ENCODE measurements at regions not wholly inside any gene's neighbourhood (a gene's known extent, or its start where the extent isn't known, plus 50 kb on each side); places are given as distances from the start of the nearest gene placed in this dataset.

DNA sequence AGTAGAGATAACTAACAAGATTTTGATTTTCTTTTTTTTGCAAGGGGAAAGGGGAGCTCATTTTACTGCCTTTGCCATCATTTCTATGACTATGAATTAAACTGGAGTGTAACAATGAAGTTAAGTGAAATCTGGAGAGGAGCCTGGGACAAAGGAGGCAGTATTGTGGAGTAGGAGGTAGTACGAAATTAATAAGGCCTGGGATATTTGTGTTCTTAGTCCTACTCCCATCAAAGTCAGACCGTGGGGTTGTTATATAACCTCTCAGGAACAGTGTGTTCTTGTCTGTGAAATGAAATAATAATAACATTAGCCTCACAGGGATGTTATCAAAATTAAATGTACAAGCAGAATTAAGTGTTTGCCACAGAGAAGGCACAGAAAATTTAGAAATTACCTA lies 204.3 kb upstream of the EMCN start:
- no peak for DNase-seq (ENCODE audit: low spot score)

GRCh38 chr4:100721490-100721889 lies 203.7 kb upstream of the EMCN start:
- no peak for DNase-seq (ENCODE audit: low spot score)

DNA sequence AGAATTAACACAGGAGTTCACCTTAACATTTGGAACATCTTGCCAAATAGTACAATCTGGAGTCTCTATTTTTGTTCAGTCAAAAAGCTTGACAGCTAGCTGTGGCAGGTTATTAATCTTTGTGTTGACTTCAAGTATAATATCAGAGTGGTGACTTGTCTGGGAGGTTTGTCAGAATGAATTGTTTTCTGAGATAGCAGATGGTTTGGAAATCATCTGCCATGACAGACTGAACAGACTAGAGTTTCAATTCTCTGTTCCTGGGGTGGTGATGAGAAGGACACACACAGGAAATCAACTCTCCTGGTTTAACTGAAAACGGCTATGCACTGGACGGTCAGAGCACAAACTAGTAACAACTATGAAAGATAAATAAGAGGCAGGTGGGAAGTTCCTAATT lies 203.3 kb upstream of the EMCN start:
- no peak for DNase-seq (ENCODE audit: low spot score)

- no peak for DNase-seq (ENCODE audit: low spot score)
Measured at GRCh38 chr4:100716416-100716815, 198.6 kb upstream of the EMCN start.

- no peak for DNase-seq (ENCODE audit: low spot score)
Measured at GRCh38 chr4:100708776-100709175, 191.0 kb upstream of the EMCN start.

- DNase-seq (ENCODE audit: low spot score) = no peak
Measured at GRCh38 chr4:100707786-100708185, 190.0 kb upstream of the EMCN start.

DNA sequence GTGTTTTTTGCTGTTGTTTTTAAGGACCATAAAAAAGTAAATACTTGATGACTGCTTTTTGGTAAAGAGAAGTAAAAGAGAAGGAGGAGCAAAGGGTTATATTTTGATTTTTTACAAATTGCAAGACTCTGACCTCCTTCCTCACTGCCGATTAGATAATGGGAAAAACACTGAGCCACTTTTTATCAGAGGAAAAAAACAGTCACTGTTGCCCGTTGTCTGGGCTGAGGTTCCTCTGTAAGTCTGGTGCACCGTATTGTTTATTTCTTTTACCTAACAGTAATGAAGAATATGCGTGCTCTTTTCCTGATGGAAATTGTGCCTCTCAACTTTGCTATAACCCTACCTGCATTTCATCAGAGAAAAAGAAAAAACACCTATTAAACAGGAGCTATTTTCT lies 178.7 kb upstream of the EMCN start:
- no peak for DNase-seq (ENCODE audit: low spot score)

DNA sequence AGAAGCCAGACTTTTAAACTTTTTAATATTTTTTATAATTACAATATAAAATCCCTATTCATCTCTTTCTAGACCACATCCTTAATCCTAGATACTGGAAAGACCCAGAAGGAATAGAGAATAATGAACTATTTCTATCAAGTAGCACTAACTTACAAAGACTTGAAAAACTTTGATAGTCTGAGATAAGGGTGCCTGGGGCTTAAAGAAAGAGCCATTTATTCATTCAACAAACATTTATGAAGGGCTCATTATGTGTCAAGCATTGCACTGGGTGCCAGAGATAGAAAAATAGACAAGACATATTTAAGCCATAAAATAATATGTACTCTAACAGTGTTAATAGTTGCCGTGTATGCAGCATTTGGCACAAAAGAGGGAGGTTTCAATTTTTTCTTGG lies 178.0 kb upstream of the EMCN start:
- DNase-seq (ENCODE audit: low spot score) = no peak

DNA sequence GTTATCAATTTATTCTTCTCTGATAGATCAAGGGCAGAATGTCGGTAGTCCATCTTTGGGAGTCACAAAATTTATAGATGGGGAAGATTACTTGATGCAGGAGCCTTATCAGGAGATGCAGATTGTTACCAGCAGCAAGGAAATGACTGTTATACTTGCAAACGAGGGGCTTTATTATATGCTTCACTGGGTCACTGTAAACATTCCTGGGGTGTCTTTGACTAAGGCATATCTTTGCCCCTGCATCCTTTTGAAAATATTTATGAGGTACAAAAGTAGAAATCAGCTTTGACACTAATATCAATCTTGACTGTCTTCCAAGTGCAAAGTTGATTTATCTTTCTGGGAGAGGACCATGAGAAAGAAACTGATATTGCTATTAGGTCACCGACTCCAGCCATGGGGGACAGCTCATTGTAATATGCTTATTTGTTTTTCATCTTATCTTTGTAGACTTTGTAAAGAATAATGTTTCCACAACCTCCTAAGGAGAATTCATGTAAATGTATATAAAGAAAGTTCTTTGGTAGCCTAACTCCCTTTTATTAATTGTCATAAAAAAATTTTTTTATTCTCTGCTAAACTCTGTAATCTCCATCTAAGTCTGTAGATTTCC lies 177.3 kb upstream of the EMCN start:
- no peak for DNase-seq (ENCODE audit: low spot score)

GRCh38 chr4:100694467-100694866 lies 176.6 kb upstream of the EMCN start:
- no peak for DNase-seq (ENCODE audit: low spot score)

- no peak for DNase-seq (ENCODE audit: low spot score)
Measured at GRCh38 chr4:100690812-100691211, 173.0 kb upstream of the EMCN start.

- DNase-seq (ENCODE audit: low spot score) = no peak
Measured at GRCh38 chr4:100688368-100688767, 170.5 kb upstream of the EMCN start.

GRCh38 chr4:100682477-100683218 lies 164.8 kb upstream of the EMCN start:
- DNase-seq (ENCODE audit: low spot score) = no peak

DNA sequence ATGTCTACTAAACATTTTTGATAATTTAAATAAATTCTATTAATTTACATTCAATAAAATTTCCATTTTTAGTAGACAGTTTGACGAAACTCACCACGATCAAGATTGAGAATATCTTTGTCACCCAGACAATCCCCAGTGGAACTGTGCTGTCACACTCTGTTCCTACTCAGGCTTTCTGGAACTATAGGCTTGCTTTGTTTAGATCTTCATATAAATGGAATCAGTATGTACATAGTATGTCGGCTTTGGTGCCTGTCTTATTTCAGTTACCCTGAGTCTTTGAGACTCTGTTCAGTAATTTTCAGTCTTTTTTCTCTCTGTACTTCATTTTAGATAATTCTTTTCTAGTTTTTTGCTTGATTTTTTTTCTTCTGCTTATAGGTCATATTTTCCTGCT lies 163.5 kb upstream of the EMCN start:
- no peak for DNase-seq (ENCODE audit: low spot score)

DNA sequence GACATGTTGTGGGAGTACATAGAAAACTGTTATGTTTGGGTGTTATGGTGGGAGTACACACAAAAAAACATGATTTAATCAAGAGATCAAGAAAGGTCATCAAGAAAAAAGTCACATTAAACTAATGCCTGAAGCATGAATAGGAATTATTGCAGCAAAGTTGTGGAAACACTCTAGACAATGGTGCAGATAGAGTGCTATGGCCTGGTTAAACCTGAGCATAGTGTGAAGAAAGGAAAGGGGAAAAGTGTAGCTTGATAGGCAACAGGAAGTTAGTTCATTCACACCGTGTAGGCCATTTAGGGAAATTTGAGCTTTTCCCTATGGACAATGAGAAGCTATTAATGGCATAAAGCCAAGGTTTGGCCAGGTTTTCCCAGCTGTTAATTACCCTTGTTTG lies 162.1 kb upstream of the EMCN start:
- no peak for DNase-seq (ENCODE audit: low spot score)

GRCh38 chr4:100674976-100675375 lies 157.2 kb upstream of the EMCN start:
- no peak for DNase-seq (ENCODE audit: low spot score)

DNA sequence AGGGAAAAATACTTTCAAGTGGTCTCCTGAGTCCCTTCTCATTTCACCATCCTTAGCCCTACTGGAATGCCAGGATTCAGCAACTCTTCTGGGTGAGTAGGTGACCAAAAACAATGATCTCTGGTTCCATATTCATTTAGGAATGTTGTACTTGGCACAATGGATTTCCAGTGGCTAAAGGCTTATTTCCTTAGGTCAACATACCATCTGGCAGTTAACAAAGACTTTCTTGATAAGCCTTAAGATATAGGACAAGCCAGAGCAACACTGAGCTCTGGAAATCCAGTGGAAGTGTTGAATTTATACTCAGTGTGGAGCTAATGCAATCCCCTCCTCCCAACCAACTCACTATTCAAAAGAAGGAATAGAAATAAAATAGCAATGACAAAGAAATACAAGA lies 139.4 kb upstream of the EMCN start:
- no peak for DNase-seq (ENCODE audit: low spot score)

DNA sequence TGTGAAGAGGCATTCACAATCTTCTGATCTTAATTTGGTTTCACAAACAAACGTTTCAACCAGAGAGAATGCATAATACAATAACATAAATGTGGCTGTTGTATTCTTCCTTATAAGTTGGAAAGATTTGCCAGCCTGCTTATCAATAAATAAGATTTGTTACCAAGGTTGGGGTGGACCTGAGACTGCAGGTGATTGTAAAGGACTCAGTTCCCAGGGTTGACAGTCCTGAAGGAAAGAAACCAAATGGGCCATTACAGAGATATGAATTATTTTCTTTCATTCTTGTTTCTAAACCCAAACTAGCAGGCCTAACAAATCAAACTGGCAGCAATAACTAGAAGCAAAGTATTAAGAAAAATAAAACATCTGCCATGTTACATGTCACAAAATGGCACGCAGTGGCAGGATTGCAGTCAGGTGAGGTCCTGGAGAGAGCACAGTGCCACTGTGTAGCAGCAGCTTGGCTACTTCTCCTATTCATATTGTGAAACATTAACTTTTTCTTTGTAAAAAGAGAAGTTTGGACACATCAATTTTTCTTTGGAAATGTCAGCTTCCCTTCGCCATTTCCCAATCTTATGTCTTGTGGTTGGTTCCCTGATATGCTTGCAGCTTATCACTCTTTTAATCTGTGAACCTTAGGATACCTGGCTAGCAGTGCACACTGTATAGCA lies 133.8 kb upstream of the EMCN start:
- DNase-seq (ENCODE audit: low spot score) = no peak

- DNase-seq (ENCODE audit: low spot score) = no peak
Measured at GRCh38 chr4:100649417-100649816, 131.6 kb upstream of the EMCN start.

DNA sequence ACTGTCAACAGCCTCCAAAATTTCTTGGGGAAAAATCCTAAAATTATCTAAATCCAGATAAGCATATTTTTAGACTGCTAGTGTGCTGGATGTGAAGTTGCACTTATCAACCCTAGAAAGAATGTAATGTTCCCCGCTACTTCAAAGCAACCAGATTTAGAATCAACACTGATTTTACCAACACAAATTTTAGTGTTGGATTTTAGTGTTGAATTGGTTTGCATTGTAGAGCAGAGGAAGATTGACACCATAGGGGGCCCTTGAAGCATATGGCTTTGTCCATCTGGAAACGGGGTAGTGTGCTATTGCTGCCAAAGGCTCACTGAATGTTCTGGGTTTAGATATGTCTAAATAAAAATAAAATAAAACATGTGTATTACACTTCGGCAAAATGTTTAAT lies 126.3 kb upstream of the EMCN start:
- DNase-seq (ENCODE audit: low spot score) = no peak

GRCh38 chr4:100641336-100641735 lies 123.5 kb upstream of the EMCN start:
- no peak for DNase-seq (ENCODE audit: low spot score)

- DNase-seq (ENCODE audit: low spot score) = no peak
Measured at GRCh38 chr4:100635899-100636298, 118.1 kb upstream of the EMCN start.

- no peak for DNase-seq (ENCODE audit: low spot score)
Measured at GRCh38 chr4:100633269-100633668, 115.4 kb upstream of the EMCN start.

- DNase-seq (ENCODE audit: low spot score) = no peak
Measured at GRCh38 chr4:100632163-100632562, 114.3 kb upstream of the EMCN start.

All from SW480 (cell line).